GM19240 (cell line): ENCODE measurements at regions not wholly inside any gene's neighbourhood (a gene's known extent, or its start where the extent isn't known, plus 50 kb on each side); places are given as distances from the start of the nearest gene placed in this dataset.

Source experiments
- DNase-seq: peaks from one replicate; pipeline ENCODE4 v3.0.0; 2011; ENCODE audit warnings: low spot score; ENCODE audit not compliant: insufficient read length

DNA sequence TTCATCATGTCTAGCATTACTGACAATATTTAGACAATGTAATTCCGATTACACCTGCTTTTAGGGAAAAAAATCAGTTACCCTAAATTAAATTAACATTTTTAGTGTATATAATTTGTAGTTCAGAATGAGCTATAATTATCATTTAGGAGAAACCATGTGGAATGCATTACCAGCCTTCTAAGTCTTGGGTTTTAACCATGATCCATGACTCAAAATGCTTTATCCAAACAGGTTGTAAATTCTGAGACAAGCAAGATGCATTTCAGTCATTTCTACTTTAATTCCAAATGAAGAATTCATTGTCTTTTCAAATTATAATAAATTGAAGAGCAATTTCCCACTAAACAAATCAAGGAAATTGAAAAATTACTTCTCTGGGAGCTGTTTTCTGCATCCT, 243.7 kb upstream of the LRIG1 start:
- DNase-seq, result no peak

GRCh38 chr3:66744986-66745385, 244.2 kb upstream of the LRIG1 start:
- no peak for DNase-seq

GRCh38 chr3:66747261-66747660, 246.4 kb upstream of the LRIG1 start:
- no peak for DNase-seq

DNA sequence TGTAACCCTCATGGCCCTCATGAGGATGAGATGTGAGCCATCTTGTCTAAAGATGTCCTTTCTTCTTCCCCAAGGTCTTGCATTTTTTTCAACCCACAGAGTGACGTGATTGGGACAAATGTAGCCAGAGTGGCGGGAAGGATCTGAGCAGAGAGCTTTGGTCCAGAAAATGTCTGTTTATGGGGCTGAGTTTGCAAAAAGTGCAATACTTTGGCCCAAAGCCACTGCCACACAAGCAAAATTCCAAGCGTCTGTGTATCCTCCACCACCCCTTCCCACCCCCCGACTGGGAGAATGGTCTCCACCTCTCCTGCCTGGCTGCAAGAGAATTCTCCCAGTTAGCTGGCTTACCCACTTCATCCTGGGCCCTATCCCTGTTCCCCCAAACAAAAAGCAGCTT, 246.9 kb upstream of the LRIG1 start:
- DNase-seq, result no peak

DNA sequence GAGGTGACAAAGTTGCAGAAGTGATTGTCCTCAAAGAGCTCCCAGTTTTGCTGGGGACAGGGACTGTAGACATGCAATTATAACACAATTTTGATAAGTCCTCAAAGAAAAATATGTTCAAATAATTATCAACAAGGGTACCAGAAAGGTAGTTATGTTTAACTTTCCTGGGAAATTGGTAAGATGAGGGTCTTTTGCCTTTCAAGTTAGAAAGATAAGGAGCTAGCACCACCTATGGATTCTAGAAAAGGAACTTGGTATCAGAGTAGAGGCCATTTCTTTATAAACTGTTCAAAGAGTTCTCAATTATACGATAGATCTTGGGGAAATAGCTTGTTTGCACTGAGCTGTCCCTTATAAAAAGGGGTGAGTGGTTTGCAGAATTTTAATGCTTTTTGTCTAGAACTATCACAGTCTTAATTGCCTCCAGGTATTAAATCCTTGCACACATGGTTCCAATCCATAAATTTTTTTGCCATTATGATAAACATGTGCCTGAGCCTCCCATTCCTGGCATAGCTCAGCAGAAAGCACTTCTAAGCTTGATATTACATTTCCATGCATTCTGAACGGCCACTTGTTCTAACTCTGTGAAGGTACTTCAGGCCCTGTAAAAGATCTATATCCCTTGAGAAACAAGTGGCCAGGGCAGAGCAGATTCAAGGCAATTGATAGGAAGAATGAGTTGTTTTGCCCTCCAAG, 247.5 kb upstream of the LRIG1 start:
- DNase-seq, result no peak

GRCh38 chr3:66751842-66752241, 246.3 kb upstream of the KBTBD8 start:
- no peak for DNase-seq

- DNase-seq, result no peak
Observed at GRCh38 chr3:66753670-66754069, 244.4 kb upstream of the KBTBD8 start.

DNA sequence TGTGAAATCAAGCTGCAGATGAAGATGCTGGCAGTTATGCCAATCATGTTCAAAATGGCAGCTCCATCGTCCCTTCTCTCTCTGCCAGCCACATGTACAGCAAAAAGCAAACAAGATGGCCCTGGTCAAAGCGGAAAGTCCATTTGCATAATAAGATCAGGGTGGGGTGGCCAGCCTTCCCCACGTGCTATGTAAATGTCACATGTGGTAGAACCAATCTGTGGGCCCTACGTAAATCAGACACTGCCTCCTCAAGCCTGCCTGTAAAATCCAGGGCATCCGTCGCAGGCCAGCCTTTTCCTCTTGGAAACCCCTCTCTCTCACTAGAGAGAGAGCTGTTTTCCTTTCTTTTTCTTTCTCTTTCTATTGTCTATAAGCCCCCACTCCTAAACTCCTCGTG, 243.5 kb upstream of the KBTBD8 start:
- no peak for DNase-seq

DNA sequence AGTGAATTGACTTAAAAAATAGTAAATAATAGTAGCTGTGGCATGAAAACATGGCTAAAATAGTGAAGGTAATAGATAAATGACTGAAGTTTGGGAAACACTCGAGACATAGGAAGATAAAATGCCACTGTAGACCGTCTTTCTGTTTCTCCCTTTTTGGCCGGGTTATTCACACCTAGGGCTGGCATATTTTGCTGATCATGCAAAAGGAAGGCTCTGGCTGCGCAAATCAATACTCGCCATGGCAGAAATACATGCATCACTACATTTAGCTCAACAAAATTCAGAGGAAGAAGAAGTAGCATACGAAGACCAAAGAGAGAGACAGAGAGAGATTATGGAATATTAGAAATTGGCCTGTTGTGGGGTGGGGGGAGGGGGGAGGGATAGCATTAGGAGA, 242.2 kb upstream of the KBTBD8 start:
- no peak for DNase-seq

DNA sequence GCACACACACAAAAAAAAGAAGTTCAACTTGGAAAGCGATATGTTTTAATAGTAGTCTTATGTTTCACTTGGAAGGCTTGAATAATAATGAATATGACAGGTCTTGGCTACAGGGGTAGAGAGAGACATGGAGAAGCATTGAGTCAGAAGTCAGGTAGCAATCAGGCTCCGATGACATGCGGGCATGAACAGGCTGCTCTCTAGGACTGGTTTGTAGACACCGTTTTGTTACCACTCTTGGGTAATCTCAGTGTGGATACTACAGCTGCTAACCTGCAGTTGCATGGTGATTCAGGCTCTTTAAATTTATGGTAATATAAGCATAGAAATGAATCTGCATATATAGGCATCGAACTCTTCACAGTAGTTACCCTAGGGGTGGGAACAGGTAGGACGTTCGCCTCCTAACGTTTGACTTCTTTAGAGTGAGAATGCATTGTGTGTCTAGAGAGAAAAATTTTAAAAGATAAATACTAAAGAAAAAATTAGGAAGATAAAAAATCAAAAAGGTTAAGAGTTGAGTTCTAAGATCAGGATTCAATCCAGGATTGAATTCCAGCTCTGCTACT, 241.6 kb upstream of the KBTBD8 start:
- no peak for DNase-seq

- DNase-seq, result no peak
Observed at GRCh38 chr3:66761093-66761780, 236.9 kb upstream of the KBTBD8 start.

DNA sequence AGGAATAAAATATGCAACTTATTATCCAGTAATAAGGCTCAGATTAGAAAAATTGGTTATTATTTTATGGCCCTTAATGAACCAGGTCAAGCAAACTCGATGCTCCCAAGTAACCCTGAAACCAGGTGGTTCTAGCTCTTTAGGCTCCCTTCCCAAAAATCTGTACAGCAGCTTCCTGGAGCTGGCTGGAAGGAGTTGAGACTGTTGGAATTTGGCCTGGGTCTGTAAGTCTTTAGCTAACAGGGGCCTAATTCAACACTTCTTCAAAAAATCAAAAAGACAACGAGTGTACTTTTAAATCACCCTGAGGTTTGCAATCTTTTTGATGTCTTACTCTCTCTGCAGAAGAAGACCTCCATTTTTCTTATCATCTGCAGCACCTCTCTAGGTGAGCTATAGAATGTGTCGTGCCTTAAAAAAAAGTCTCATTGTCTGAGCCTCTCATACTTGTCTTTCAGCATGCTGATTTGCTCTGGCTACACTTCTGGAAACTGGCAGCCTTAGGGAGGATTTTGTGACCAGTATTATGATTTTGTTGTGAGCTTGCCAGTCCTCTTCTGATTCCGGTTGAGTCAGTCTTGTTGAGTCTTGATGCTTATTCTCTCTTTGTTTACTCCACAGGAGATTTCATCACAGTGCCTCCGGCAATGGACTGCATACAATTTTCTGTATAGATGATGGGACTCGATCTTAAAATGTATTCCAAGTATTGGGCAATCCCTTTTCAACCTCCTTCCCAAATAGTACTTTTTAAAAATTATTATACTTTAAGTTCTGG, 235.0 kb upstream of the KBTBD8 start:
- no peak for DNase-seq

DNA sequence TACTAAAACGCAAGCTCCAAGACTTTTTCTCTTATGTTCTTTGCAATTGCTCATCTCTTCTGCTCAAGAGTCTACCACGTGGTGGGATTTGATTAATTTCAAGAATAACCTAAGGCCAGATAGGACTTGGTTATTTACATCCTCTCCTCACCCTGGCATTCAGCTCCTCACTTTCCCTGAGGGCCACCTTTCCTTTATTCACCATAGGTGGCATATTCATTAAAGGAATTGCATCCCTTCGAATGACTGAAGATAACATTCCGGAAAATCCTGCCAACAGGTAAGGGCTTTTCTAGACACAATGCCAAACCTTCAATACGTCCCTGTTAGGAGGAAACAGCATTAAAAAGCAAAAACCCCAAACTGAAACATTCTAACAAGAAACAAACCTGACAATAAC, 220.0 kb upstream of the KBTBD8 start:
- DNase-seq, result no peak

GRCh38 chr3:66778777-66779176, 219.3 kb upstream of the KBTBD8 start:
- no peak for DNase-seq

- no peak for DNase-seq
Observed at GRCh38 chr3:66785191-66785909, 212.8 kb upstream of the KBTBD8 start.

- DNase-seq, result no peak
Observed at GRCh38 chr3:66789580-66790237, 208.4 kb upstream of the KBTBD8 start.

- DNase-seq, result no peak
Observed at GRCh38 chr3:66792086-66792485, 206.0 kb upstream of the KBTBD8 start.

DNA sequence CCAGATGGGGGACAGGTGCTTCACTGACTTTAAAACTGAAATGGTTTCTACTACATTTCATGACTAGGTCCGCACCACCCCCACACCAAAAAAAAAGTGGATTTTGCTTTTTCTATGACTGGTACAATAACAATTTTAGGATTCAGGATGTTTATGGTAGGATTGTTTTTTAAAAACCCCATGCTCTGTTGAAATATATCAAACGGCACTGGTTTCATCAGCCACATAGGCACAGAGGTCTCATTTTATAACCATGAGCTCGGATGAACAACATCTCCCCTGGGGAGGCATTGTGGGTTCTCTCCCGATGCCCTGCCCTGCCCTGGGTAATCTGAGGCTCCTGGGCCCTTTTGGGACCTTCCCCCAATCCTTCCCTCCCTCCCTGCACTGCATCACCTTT, 202.7 kb upstream of the KBTBD8 start:
- DNase-seq, result no peak

GRCh38 chr3:66796343-66796742, 201.8 kb upstream of the KBTBD8 start:
- DNase-seq, result no peak

- no peak for DNase-seq
Observed at GRCh38 chr3:66797889-66798560, 200.1 kb upstream of the KBTBD8 start.
